Neuronal stem cell (in vitro differentiated cells): ENCODE measurements at regions not wholly inside any gene's neighbourhood (a gene's known extent, or its start where the extent isn't known, plus 50 kb on each side); places are given as distances from the start of the nearest gene placed in this dataset.

Experiments used
- DNase-seq: peaks from one replicate; pipeline ENCODE4 v3.0.0-alpha.2; 2013; ENCODE audit warnings: low spot score
- H2AFZ ChIP-seq: one replicate; pipeline ENCODE4 v1.6.1; 2013; ENCODE audit warnings: mild to moderate bottlenecking, low read length, inconsistent platforms
- H2AK5ac ChIP-seq: 2 replicates; pipeline ENCODE4 v1.6.1; 2013; ENCODE audit warnings: low read depth, mild to moderate bottlenecking, inconsistent platforms, low read length, moderate library complexity, mixed read lengths
- H2BK120ac ChIP-seq: 2 replicates; pipeline ENCODE4 v1.6.1; 2013; ENCODE audit warnings: low read depth, mild to moderate bottlenecking, inconsistent platforms, low read length, moderate library complexity, mixed read lengths
- H2BK12ac ChIP-seq: one replicate; pipeline ENCODE4 v1.6.1; 2013; ENCODE audit warnings: low read length, inconsistent platforms
- H2BK15ac ChIP-seq: 2 replicates; pipeline ENCODE4 v1.6.1; 2013; ENCODE audit warnings: mild to moderate bottlenecking, low read length, inconsistent platforms, mixed read lengths
- H2BK5ac ChIP-seq: one replicate; pipeline ENCODE4 v1.6.1; 2013; ENCODE audit warnings: inconsistent platforms, mild to moderate bottlenecking, low read length, moderate library complexity
- H3K14ac ChIP-seq: one replicate; pipeline ENCODE4 v1.6.1; 2013; ENCODE audit warnings: low read length, inconsistent platforms
- H3K18ac ChIP-seq: 2 replicates; pipeline ENCODE4 v1.6.1; 2013; ENCODE audit warnings: low read length, inconsistent platforms
- H3K23ac ChIP-seq: 2 replicates; pipeline ENCODE4 v1.6.1; 2013; ENCODE audit warnings: low read depth, mild to moderate bottlenecking, mixed read lengths, low read length, inconsistent platforms; ENCODE audit not compliant: poor library complexity
- H3K27ac ChIP-seq: replicated peaks from 3 replicates; pipeline ENCODE4 v1.5.1; 2013; ENCODE audit warnings: low read length, inconsistent platforms
- H3K27me3 ChIP-seq, 3 experiments: 2 replicates each; pipeline ENCODE4 v1.6.1; 2013; ENCODE audit warnings: low read length in 3 of 3, mild to moderate bottlenecking in 2 of 3, inconsistent platforms in 1 of 3, low read depth in 1 of 3, mixed read lengths in 1 of 3, moderate library complexity in 1 of 3; ENCODE audit not compliant: control insufficient read depth in 3 of 3, insufficient read depth in 3 of 3
- H3K36me3 ChIP-seq, 2 donors: replicated peaks in 1 of 2; 2 replicates each; pipeline ENCODE4 v1.6.1; 2013; ENCODE audit warnings: low read length in 2 of 2; ENCODE audit not compliant: control insufficient read depth in 2 of 2, insufficient read depth in 2 of 2
- H3K4ac ChIP-seq: 2 replicates; pipeline ENCODE4 v1.6.1; 2013; ENCODE audit warnings: inconsistent platforms, mild to moderate bottlenecking, low read length, moderate library complexity
- H3K4me1 ChIP-seq, 2 donors: 1 replicate in 1 of 2; 2 replicates in 1 of 2; pipeline ENCODE4 v1.6.1; 2013; ENCODE audit warnings: low read length in 2 of 2, low read depth in 1 of 2; ENCODE audit not compliant: control insufficient read depth in 2 of 2, insufficient read depth in 1 of 2
- H3K4me2 ChIP-seq: one replicate; pipeline ENCODE4 v1.6.1; 2013; ENCODE audit warnings: mild to moderate bottlenecking, low read length, inconsistent platforms; ENCODE audit not compliant: insufficient read depth, poor library complexity, severe bottlenecking
- H3K4me3 ChIP-seq, 2 donors: 2 replicates each; pipeline ENCODE4 v1.5.1; 2013; ENCODE audit warnings: low read length in 2 of 2, mild to moderate bottlenecking in 2 of 2, inconsistent platforms in 1 of 2, moderate library complexity in 1 of 2
- H3K79me1 ChIP-seq: one replicate; pipeline ENCODE4 v1.6.1; 2013; ENCODE audit warnings: low read depth, mild to moderate bottlenecking, inconsistent platforms, low read length, moderate library complexity
- H3K9ac ChIP-seq: one replicate; pipeline ENCODE4 v1.6.1; 2013; ENCODE audit warnings: mild to moderate bottlenecking, low read depth, low read length, inconsistent platforms; ENCODE audit not compliant: poor library complexity
- H3K9me3 ChIP-seq, 2 donors: replicated peaks in 1 of 2; 2 replicates each; pipeline versions ENCODE3 to v1.6.1; 2013; ENCODE audit warnings: low read length in 2 of 2, mild to moderate bottlenecking in 2 of 2, inconsistent platforms in 1 of 2, low read depth in 1 of 2, mixed read lengths in 1 of 2, moderate library complexity in 1 of 2; ENCODE audit not compliant: control insufficient read depth in 2 of 2, insufficient read depth in 1 of 2
- H4K8ac ChIP-seq: one replicate; pipeline ENCODE4 v1.6.1; 2013; ENCODE audit warnings: low read depth, mild to moderate bottlenecking, inconsistent platforms, low read length, moderate library complexity
- H4K91ac ChIP-seq: one replicate; pipeline ENCODE4 v1.6.1; 2013; ENCODE audit warnings: low read length, low read depth, mild to moderate bottlenecking, inconsistent platforms; ENCODE audit not compliant: poor library complexity
- WGBS, 2 donors: extraction: QIAGEN DNeasy Blood & Tissue Kit; methylation state at CpG; one replicate each; pipeline ENCODE4 v1.1.7; 2013; ENCODE audit warnings: missing lambda C conversion rate in 2 of 2, mixed read lengths in 1 of 2; ENCODE audit not compliant: insufficient read length in 2 of 2, insufficient replicate concordance in 1 of 2; ENCODE audit errors: extremely low coverage in 2 of 2; 5-methylcytosine and 5-hydroxymethylcytosine counted together

- Histone ChIP-seq H3K27me3 (no peaks in the 10 kb centered on the region), H3K9me3 (no peaks in the 10 kb centered on the region), H2AK5ac (no peak overlapping the region), H3K14ac (no peak overlapping the region), H2BK15ac (no peak overlapping the region), H4K91ac (no peak overlapping the region), H3K36me3 (no peaks in the 10 kb centered on the region), H3K4me1 (no peaks in the 10 kb centered on the region), H3K79me1 (no peaks in the 10 kb centered on the region), H2BK12ac (no peak overlapping the region), H3K4me2 (no peak overlapping the region), H3K4ac (no peak overlapping the region), H3K23ac (no peak overlapping the region), H2BK5ac (no peak overlapping the region), H3K9ac (no peak overlapping the region), H2BK120ac (no peak overlapping the region), H3K27ac (no peak overlapping the region), H2AFZ (no peak overlapping the region), H3K18ac (no peak overlapping the region), H4K8ac (no peak overlapping the region), H3K4me3 (no peak overlapping the region)
- no CpG with 5 or more reads among the region's 2 CpGs for WGBS, 2 donors
- no peak for DNase-seq
Measured at GRCh38 chr6:104046426-104046825, 813.3 kb downstream of the HACE1 start.

- Histone ChIP-seq H2BK120ac (no peak overlapping the region), H3K9ac (no peak overlapping the region), H4K8ac (no peak overlapping the region), H2BK5ac (no peak overlapping the region), H3K4me1 (no peaks in the 10 kb centered on the region), H3K27ac (no peak overlapping the region), H2BK15ac (no peak overlapping the region), H3K27me3 (no peaks in the 10 kb centered on the region), H3K4me2 (no peak overlapping the region), H3K18ac (no peak overlapping the region), H2AFZ (no peak overlapping the region), H4K91ac (no peak overlapping the region), H3K9me3 (no peaks in the 10 kb centered on the region), H3K14ac (no peak overlapping the region), H3K4ac (no peak overlapping the region), H3K79me1 (no peaks in the 10 kb centered on the region), H3K4me3 (no peak overlapping the region), H3K36me3 (no peaks in the 10 kb centered on the region), H2BK12ac (no peak overlapping the region), H2AK5ac (no peak overlapping the region), H3K23ac (no peak overlapping the region)
- no CpG with 5 or more reads among the region's 1 CpG for WGBS, 2 donors
- no peak for DNase-seq
Measured at GRCh38 chr6:104031346-104031745, 828.4 kb downstream of the HACE1 start.

GRCh38 chr6:104022126-104022525 is 837.6 kb downstream of the HACE1 start:
- no peak overlapping the region for H3K27ac ChIP-seq

GRCh38 chr6:104019075-104019753 is 840.5 kb downstream of the HACE1 start:
- WGBS, 2 donors, result no CpG with 5 or more reads among the region's 8 CpGs

More at GRCh38 chr6:104022126-104022525, 837.6 kb downstream of the HACE1 start:
- Histone ChIP-seq H4K8ac (no peak overlapping the region), H3K9ac (no peak overlapping the region), H3K23ac (no peak overlapping the region), H3K4me2 (no peak overlapping the region), H3K4ac (no peak overlapping the region), H2BK5ac (no peak overlapping the region), H3K27me3 (peaks cover 0 to 2% (median 0%) of the 10 kb centered on the region in 3 experiments), H2AFZ (no peak overlapping the region), H2BK120ac (no peak overlapping the region), H3K4me1 (no peaks in the 10 kb centered on the region), H3K4me3 (no peak overlapping the region), H3K14ac (no peak overlapping the region), H2BK15ac (no peak overlapping the region), H3K9me3 (no peaks in the 10 kb centered on the region), H3K79me1 (no peaks in the 10 kb centered on the region), H4K91ac (no peak overlapping the region), H2AK5ac (no peak overlapping the region), H2BK12ac (no peak overlapping the region), H3K36me3 (no peaks in the 10 kb centered on the region), H3K18ac (no peak overlapping the region)
- no peak for DNase-seq

More at GRCh38 chr6:104019075-104019753, 840.5 kb downstream of the HACE1 start:
- H3K4me2 ChIP-seq, result no peak overlapping the region
- no peak overlapping the region for H2BK5ac ChIP-seq
- no peak overlapping the region for H3K27ac ChIP-seq
- H2AFZ ChIP-seq, result peak overlapping the region; percentile 50
- no peaks in the 10 kb centered on the region for H3K36me3 ChIP-seq
- H3K23ac ChIP-seq, result no peak overlapping the region
- H2BK120ac ChIP-seq, result no peak overlapping the region
- no peak overlapping the region for H2AK5ac ChIP-seq
- no peaks in the 10 kb centered on the region for H3K9me3 ChIP-seq
- DNase-seq, result no peak
- no peak overlapping the region for H3K4ac ChIP-seq
- no peak overlapping the region for H3K9ac ChIP-seq
- no peak overlapping the region for H2BK15ac ChIP-seq
- no peak overlapping the region for H4K91ac ChIP-seq
- H3K79me1 ChIP-seq, result no peaks in the 10 kb centered on the region
- H4K8ac ChIP-seq, result no peak overlapping the region
- H3K4me1 ChIP-seq, result no peaks in the 10 kb centered on the region
- no peak overlapping the region for H3K18ac ChIP-seq
- H3K27me3 ChIP-seq, result peaks cover 0 to 2% (median 0%) of the 10 kb centered on the region in 3 experiments
- no peak overlapping the region for H2BK12ac ChIP-seq
- H3K14ac ChIP-seq, result no peak overlapping the region
- no peak overlapping the region for H3K4me3 ChIP-seq
